Head of caudate nucleus (tissue), 42 donors: ENCODE measurements at regions not wholly inside any gene's neighbourhood (a gene's known extent, or its start where the extent isn't known, plus 50 kb on each side); places are given as distances from the start of the nearest gene placed in this dataset.

ENCODE experiments used
- DNase-seq, 42 donors: peaks; one replicate each; pipeline versions ENCODE4 v3.0.0 to v3.0.0-alpha.2; 2020 to 2021; ENCODE audit warnings: mixed read lengths in 7 of 42
- intact Hi-C: fragments of 100-400 bp; cut with DNase I; formaldehyde crosslinking; loops from one replicate; pipeline ENCODE4 v1.15.0; 2022

DNA sequence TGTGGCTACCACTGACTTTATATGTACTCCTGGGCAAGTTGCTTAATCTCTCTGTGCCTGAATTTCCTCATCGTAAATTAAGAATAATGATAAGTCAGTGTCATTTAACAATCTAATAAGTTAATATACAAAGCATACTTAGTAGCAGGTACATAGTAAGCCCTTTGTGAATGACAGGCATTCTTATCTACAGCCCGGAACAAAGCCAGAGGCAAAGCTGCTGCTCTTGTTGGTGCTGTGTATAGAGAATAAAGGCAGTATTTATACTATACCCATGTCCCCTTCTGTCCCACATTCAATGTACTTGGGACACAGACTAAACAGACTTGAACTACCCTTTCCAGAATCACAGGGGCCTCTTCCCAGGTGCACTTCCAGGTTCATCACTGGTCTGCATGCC, 229.7 kb upstream of the NCAM1 start:
- peak in 2 of 42 donors; percentile 18 to 38 for DNase-seq
- intact Hi-C loops: loop anchor here (10.0 kb wide), 1 partner anchor 77 kb away; no protein-coding TSS in a partner anchor

DNA sequence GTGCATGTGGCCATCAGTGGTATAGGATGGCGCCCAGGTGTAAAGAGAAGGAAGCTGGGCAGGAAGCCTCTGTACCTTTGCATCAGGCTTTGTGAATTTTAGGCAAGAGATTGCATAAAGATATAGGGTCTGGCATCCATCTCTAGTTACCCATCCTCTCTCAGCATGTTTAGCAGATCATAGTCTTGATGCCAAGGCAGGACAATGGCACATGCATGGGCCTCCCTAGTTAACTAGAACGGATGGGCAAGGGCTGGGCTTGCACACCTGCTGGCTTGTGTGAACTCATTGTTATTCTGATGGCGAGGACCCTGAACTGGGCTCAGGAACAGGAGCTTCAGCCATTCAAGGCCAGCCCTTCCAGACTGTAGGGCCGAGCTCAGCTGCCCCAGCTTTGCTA, 229.2 kb upstream of the NCAM1 start:
- DNase-seq: peak in 2 of 42 donors; percentile 25 to 31
- intact Hi-C loops: loop anchor here (10.0 kb wide), 1 partner anchor 77 kb away; no protein-coding TSS in a partner anchor

DNA sequence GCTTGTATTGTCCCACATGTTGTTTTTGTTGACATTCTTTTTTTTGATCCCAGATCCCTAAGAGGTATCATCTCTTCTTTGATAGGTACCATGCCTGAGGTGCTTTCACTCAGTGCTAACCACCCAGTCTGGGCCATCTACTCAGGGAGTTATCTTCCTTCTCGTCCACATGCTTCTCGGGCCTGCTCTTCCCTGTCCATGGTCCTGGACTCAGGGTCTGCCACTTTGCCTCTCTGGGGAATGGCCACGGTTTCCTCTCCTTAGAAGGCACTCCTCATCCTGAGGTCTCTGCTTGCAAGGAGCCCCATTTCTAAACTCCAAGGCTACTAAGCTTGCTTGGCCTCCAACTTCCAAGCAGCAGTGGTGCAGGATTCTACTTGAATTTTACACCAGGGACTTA, 227.0 kb upstream of the NCAM1 start:
- intact Hi-C loops: loop anchor here (10.0 kb wide), 1 partner anchor 79 kb away; no protein-coding TSS in a partner anchor
- DNase-seq: peak in 3 of 42 donors; percentile 36 to 77 (median 41)

DNA sequence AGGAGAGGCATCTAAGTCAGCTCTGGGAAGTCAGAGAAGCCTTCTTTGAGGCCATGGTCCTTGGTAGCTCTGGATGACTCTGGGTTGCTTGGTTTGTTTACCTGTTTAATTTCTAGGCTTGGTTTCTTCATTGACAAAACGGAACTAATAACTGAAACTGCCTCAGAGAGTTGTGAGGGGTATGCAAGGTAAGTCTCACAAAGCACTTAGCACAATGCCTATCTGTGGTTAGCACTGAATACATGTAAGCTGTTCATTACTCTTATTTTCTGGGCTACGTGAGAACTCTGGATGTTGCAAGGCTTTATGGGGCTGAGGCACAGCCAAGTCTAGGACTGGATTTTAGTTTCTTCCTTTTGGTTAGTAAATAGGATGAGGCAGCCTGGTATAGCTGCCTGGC, 225.8 kb upstream of the NCAM1 start:
- intact Hi-C loops: loop anchor here (10.0 kb wide), 1 partner anchor 81 kb away; no protein-coding TSS in a partner anchor

DNA sequence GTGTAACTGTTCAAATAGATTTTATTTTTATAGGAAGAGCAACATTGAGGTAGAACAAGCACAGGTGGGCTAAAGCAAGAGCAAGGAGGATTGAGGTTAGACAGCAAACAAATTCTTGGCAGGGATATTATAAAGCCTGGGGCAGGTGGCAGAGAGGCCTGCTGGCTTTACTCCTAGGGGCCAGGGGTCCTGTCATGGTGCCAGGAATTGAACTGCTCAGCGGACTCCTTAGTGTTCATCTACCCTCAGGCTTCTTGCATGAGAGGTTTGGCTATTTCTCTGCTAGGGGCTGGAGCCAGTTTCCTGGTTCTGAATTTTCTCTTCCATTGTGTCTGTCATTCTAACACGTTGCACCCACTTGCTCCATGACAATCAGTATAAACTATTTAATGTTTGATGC, 217.2 kb upstream of the NCAM1 start:
- no peak for DNase-seq
- intact Hi-C loops: no loop called here

More for the DNA sequence above, 225.8 kb upstream of the NCAM1 start:
- DNase-seq: no peak

DNA sequence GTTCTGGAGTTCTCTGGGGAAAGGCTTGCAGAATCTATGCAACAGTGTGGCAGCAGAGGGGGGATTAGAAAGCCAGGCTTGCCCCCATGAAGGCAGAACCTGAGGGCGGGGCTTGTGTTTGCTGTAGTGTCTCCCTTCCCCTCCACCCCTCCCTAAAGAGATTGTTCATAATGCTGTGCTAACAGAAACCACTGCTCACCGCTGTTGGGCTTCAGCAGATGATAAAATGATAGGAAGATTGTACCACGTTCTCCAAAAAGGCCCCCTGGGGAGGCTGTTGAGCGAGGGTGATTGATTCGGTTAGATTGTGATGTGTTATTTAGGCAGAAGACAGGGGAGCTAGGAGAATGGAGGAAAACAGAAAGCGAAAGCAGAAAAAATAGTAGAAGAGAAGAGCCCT, 215.2 kb upstream of the NCAM1 start:
- intact Hi-C loops: no loop called here
- DNase-seq: no peak

DNA sequence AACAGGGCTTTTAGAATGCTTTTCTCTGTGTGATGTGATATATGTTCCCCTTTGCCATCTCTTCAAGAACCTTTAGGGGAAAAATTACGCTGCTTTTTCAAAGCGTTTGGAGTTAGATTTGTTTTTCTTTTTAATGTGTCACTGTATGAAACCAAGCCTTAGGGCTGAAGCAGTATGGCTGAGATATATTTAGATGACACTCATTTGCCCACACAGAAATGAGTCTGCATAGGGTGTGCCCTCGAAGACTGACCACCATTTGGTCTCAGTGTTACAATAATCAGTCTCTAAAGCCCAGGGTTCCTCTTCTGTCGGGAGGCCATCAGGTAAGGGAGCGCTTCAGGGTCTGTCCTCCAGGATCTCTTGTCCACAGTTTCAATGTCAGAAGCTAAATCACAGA, 213.0 kb upstream of the NCAM1 start:
- DNase-seq: no peak
- intact Hi-C loops: no loop called here

DNA sequence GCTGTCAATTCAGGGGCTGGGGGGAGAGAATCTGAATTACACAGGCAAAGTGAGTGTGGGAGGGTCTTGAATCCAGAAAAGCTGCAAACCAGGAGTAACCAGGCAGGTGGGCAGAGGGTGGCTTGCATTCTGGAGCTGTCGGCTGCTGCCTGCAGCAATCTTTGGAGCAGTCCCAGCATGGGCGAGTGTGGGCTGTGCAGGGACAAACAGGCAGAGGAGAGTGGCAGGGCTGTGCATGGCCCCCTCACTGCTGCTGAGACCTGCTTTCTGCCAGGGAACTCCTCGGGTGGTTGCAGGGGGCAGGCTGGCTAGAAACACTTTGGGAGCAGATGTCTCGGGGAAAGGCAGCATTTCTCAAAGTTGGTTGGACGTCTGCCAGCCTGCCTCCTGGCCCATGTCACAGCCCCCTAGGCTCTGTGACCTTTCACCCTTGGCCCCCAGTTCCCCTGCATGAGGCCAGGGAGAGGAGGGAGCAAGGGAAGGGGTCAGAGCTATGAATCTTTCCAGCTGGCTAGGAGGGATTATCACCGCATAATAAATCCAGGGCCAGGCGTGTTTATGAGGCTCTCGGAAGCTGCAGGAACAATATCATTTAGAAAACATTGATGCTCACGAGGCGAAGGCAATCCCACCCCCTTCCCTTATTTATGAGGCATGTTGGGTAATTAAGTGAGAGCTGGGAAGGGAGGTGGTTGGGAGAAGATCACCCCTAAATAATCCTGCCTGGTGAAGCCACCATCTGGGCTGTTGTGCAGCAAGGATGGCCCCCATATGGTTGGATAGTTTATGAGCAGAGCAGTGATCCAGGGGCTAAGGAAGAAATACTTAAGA, 212.3 kb upstream of the NCAM1 start:
- intact Hi-C loops: no loop called here
- DNase-seq: peak in 4 of 42 donors; percentile 17 to 54 (median 27)

DNA sequence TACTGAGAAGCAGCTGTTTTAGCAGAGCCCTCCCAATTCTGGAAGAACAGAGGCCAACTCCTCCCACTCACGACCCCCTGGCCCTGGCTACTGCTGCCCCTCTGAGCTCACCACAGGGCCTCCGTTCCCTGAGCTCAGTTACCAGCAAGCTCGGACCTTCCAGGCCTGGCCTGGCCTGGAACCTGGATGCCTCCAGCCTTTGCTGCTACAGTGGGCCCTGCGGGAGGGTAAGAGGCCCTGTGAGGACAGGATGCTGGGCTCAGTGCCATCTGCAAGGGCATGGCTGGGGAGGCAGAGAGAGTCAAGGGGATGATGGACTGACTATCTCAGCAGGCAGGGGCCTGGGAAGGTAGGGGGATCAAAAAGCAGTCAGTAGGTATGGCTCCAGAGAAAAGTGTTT, 209.9 kb upstream of the NCAM1 start:
- peak in 6 of 42 donors; percentile 26 to 55 (median 42) for DNase-seq
- intact Hi-C loops: no loop called here

DNA sequence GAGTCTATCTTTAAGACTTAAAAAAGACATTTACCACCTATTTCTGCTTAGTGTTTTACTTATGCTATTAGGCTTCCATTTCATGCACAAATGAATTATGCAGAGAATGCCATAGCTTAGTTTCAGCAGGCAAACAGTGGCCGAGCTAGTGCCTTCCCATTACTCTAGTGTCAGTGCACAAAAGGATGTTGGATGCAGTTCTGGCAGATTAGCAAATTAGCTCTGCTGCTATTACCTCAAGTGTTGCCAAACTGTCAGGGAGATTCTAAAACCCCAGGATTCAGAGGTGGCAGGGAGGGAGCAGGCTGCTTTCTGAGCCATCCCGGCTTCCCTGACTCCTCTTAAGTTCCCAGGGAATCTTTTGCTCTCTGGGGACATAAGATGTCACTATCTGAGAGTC, 209.4 kb upstream of the NCAM1 start:
- DNase-seq: no peak
- intact Hi-C loops: no loop called here

DNA sequence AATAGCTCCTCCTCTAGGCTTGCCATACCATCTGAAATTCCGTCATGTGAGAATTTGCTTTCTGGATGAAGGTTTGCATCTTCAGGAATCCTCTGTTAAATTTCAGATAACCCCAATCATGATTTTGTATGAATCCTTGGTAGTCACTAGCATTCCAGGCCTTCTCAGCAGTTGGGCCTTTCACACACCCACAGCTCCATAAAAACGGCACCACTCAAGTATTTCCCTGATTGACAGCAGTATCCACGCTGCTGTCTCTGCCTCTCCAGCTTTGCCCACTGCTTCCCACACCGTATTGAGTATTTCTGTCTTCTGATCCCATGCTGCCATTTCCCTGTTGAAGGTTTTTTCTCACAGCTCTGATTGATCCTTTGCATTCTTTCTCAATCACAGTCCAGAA, 208.7 kb upstream of the NCAM1 start:
- DNase-seq: no peak
- intact Hi-C loops: no loop called here

DNA sequence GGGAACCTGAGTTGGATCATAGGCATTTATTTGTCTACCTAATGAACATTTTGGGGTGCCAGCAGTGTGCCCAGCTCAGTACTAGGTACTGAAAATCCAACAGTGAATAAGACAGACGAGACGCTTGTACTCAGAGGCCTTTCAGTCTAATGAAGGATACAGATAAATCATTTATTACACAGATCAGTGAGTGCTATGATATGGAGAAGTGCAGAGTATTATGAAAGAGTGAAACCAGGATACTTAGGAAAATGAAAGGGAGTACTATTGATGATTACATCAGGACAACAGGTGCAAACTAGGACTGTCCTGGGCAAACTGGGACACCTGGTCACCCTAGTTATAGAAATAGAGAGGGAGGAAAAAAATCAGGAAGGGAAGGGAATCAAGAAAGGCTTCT, 207.5 kb upstream of the NCAM1 start:
- intact Hi-C loops: no loop called here
- no peak for DNase-seq

DNA sequence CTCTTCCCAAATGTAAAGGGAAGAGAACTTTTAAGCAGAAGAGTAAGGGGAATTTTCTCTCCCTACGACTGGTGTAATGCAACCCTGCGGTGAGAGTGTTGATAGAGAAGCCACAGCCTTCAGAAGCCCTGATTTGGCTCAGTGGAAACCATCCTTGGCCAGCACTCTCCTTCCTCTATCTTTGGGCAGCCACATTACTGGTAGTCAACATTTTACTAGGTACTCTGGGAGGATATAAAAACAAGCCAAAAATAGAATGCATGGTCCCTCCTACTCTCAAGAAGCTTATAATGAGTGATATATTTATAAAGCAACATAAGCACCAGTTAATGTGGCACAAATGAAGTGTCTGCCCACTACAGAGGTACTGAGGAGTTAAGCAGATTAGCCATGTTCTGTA, 201.8 kb upstream of the NCAM1 start:
- intact Hi-C loops: no loop called here
- DNase-seq: no peak

DNA sequence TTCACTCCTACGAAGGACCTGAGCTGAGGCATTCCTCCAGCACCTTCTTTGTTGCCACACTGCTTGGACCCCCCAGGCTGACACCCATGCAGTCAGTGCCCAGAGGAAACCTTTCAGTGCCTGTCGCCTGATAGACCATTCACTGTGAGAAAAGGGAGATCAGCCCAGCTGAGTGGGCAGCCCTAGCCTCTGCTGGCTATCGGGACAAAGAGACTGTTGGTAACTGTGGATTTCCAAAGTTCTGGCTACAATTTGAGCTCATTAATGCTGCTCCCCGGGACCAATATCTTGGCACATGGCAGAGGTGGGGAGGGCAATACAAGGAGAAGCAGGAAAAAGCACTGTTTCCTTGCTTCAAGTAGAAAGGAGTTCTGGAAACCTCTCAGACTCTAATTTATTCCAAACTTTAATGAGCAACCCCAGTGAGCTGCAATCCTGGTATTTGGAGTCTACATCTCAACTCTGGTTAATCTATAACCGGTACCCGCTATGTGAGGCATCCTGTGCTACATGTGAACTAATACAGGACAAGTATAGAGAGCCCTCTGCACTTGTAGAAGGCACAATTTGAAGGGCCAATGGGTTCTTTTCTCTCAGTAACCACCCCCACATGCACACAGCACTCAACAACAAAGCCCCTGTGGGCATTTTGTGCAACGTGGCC, 200.7 kb upstream of the NCAM1 start:
- intact Hi-C loops: no loop called here
- peak in 7 of 42 donors; percentile 19 to 63 (median 42) for DNase-seq

DNA sequence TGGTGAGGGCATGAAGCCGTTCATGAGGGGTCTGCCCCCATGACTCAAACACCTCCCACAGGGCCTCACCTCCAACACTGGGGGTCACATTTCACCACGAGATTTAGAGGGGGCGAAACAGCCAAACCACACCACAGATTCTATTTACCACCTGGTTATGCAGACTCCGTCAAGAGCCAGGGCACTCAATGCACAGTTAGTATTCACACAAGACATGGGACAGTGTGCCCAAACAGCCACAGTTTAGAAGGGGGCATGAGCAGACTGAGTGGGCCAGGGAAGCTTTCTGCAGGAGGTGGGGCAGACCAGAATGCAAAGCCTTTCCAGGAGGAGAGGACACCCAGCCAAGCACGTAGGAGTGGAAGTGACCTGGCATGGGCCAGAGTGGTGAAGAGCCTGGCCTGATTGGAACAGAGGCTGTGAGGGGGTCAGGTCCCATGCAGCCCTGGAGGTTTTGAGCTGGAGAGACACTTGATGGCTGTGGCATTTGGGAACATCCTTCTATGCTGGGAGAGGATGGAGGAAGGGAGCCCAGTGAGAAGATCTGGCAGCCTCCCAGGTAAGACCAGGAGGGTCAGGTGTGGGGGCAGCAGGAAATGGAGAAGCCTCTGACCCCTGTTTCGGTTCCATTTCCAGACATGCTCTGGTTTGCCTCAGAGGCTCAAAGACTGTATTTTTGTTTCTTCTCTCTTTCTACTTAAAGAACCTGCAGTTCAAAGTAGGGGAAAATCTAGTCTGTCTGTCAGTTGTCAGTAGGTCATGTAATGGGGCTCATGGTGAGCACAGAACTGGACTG, 199.1 kb upstream of the NCAM1 start:
- no peak for DNase-seq

DNA sequence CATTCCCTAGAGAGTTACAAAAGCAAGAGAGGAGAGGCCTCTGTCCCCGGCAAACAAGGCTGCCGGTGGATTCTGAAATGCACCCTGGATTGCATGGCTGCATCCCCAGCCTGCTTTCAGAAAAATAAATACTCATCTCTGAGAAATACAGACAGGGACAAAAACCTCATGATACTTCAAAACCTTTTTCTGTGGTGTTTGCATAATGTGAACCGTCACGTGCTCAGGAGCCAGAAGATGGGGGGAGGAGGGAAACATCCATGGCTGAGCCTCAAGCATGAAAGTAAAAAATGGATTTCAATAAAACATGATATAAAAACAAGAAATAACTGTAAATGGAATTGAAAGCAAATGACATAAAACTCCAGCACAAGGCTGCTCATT, 198.5 kb upstream of the NCAM1 start:
- DNase-seq: peak in 4 of 42 donors; percentile 33 to 49 (median 42)
- intact Hi-C loops: no loop called here

More for the DNA sequence above, 199.1 kb upstream of the NCAM1 start:
- intact Hi-C loops: no loop called here

DNA sequence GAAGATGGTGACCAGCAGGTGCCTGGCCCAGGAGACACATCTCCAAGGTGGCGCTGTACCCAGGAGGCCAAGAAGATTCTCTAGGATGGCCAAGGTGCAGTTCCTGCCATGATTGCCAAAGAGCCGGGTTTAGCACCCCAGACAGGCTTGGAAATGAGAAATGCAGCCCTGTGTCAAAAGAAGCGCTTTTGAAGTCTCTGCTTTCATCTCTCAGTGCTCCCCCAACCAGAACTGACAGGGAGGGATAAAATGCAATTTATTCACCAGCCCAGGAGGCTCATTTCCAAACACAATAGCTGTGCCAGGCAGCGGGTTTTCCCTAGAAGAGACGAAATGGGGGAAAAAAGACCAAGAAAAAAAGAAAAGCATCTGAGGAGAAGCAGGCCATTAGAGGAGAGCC, 195.9 kb upstream of the NCAM1 start:
- no peak for DNase-seq

DNA sequence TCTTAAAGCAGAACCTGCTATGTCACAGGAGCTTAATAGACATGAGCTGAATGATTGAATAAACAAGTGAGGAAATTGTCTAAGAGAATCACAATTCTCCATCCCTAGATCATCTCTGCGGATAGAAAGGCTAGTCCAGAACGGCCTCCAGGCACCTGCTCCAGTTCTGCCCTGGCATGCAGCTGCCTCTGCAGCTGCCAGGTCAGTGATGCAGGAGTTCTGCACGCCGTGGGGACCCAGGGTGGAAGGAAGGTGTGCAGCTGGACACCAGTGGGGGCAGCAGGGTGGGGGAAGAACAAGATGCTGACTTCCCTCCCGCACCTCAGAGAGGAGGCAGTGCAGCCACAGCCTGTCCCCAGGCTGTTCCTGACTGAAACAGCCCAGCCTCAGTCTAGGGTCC, 192.1 kb upstream of the NCAM1 start:
- intact Hi-C loops: no loop called here
- peak in 4 of 42 donors; percentile 23 to 47 (median 34) for DNase-seq

More for the DNA sequence above, 195.9 kb upstream of the NCAM1 start:
- intact Hi-C loops: no loop called here

DNA sequence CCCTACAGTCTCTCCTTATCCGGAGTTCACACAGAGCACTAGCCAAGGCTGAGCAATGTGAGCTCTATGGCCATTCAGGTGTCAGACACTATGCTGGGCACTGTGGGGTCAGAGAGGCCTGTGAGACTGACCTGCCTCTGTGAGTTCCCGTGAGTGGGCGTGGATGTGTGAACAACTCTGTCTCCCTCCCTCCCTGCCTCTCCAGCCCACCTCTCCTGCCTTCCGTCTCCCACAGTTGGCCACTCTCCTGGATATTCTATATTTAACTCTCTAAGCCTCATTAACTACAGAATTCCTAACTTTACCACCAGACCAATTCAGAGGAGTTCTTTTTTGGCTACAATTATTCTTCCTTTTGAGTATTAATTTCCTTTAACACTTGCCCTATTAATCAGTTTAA, 191.6 kb upstream of the NCAM1 start:
- no peak for DNase-seq
- intact Hi-C loops: no loop called here

DNA sequence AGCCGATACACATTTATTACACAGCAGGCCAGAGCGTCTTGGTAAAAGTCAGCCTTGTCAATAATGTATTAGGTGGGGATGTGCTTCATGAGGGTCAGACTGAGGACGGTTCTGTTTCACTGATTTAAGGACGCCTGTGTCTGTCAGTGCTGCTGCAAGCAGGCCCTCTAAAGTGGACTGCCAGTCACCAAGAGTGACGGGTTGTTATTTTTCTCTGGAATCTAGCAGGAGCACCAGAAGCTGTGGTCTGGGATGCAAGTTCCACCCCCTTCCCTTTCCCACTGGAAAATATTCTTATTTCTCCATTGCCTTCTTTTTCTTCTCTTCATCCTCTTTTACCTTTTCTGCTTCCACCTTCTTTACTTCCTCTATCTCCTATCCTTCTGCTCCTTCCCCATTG, 191.2 kb upstream of the NCAM1 start:
- DNase-seq: peak in 1 of 42 donors; percentile 42
- intact Hi-C loops: no loop called here
